ENCODE measurements at regions not wholly inside any gene's neighbourhood (a gene's known extent, or its start where the extent isn't known, plus 50 kb on each side); places are given as distances from the start of the nearest gene placed in this dataset.

DNA sequence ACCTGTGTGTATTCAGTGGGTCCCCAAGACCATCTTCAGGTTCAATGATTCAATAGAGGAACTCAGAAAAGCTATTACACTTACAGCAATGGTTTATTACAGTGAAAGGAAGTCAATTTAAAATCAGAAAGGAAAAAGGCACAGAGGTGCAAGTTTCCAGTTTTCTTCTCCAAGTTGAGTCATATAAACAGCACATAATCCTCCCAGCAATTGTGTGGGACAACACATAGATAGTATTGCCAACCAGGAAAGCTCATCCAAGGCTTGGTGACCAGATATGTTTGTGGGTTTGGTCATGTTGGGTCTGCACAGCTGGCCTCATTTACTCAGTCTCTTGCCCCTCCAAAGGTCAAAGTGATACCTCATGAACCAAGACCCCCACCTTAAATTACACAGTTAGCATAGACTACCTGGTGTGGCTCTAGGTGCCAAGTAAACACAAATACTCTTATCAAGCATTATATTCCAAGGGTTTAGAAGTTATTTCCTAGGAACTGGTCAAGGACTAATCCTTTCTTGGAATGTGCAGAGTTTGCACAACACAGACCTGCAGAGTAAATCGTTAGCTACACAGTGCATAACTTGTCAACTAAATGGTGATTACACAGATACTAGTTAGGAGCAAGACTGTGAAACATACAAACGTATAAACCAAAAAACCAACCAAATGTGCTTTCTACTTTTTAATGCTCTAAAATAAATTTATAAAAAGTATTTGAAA, 777.3 kb downstream of the PCDH18 start:
- DNase-seq (ENCODE audit: low spot score), result no peak

DNA sequence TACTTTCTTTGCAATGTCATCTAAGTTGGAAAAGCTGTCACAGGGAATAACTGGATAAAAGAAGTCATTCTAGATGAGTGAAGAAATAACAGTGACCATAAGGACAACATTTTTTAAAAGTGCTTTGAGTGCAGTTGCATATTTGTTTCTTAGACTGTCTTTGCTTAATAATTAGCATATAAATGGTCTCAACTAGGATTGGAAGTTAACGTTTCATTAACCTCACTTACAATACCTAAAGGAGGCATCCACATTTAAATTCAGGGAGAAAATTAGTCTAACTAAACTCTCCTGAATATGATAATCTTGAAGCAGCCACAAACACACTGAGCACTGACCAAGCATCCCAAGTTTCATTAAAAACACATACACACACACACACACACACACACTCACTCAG, 780.7 kb downstream of the PCDH18 start:
- no peak for DNase-seq (ENCODE audit: low spot score)

DNA sequence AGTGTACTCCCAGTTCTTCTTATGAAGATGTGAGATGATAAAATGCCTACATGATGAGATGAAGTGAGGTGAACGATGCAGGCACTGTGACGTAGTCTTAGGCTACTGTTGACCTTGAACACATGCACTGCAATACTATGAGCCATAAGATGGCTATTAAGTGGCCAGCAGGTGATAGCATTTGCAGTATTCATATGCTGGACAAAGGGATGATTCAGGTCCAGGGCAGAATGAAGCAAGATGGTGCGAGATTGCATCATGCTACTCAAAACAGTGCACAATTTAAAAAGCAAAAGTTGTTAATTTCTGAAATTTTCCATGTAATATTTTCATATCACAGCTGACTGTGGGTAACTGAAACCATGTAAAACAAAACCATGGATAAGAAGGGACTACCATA, 781.4 kb downstream of the PCDH18 start:
- no peak for DNase-seq (ENCODE audit: low spot score)

DNA sequence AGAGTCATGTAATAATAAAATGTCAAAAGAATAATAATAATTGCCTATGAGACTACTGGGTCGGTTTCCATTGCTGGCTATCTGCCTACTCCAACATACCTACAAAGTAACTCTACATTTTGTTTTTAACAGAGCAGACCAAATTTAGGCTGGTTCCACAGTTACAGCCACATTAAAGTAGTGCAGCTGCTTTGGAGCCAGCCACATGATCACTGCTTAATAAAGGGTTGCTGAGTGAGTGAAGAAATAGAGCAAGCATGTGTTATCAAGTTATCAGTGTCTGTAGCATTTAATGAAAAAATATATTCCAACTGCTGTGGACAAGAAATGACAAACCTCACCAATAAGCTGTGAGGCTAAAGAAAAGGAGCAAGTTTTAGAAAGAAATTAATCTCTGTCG, 782.3 kb downstream of the PCDH18 start:
- DNase-seq (ENCODE audit: low spot score), result no peak

DNA sequence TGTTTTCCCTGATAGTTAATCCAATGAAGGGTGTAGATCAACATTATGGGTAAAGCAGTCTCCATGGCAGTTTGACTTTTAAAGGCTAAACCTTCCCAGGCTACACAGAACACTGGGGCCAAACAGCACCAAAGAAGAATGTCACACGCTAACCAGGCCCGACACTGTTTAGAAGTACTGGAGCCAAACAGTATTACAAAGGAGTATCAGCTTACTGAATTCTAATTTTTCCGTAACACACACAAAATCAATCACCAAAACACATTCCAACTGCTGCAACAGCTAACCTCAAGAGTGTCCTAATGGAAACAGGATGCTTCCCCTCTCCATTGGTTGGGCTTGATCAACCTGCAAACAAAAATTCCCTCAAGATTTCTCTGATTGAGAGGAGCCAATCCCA, 783.5 kb downstream of the PCDH18 start:
- DNase-seq (ENCODE audit: low spot score), result no peak

DNA sequence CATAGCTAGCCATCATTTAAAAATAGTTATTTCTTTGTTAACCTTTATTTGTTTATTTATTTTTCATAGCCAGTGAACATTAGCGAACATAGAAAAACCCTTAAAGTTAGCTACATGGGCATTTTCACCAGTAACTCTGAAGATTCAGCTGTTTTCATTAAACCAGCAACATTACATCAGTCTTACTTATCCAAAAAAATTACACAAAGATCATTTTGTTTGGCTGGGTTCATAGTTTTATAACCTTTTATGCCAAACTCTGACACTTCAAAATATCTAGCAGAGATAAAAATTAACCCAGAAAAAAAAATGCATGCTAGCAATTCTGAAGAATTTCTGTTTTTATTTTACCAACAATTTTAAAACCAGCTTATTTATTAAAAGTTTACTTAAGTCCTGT, 784.1 kb downstream of the PCDH18 start:
- DNase-seq (ENCODE audit: low spot score), result no peak

DNA sequence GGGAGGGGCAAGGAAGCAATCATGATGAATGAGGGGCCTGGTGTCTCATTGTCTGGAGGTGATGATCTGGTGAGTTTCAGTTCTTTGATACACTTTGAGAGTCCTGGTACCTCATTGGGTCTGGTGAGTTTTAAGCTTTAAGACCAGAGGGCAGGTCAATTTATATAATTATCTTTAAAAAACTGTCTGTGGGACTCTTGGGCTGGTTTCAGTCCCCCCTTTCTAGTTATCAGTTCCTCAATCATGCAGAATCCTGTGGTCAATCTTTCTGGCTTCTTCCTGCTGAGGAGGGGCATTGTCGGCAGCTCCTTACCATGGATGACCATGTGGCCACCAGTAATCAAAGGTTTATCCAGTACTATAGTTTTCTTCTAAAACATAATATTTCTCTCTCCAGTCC, 789.1 kb downstream of the PCDH18 start:
- DNase-seq (ENCODE audit: low spot score), result no peak

DNA sequence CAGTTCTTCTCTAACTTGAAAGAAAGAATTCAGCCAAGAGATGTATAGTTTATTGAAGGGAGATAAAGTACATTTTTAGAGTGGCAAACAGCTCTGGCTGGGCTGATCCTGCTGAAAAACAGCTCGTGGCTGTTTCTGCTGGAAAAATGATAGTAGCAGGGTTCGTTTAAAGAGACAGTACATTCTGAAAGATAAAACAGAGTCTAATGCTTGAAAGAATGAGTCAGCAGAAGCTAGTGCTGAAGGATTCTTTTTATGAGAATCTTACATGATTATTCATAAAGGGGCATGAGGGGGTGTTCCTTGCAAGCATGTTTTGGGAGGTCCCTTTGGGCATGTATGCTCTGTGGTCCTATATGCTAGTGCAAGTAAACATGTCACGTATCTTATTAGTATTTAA, 790.0 kb downstream of the PCDH18 start:
- DNase-seq (ENCODE audit: low spot score), result peak; percentile 29

DNA sequence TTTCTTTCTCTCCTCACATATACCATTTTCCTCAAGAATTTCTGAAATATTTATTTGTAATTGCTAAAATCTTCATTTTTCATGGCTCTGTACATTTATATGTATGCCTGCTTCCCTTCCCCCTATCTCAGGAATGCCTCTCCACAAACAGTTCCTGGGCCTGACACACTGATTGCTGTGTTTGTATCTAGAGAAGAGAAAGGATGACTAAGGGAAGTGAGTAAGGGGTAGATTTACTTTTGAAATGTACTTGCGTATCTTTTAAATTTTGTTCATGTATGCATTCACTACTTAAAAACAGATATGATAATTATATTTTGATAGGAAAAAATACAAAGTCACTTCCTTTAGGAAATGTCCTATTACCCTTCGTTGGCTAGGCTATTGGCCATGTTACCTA, 790.8 kb downstream of the PCDH18 start:
- DNase-seq (ENCODE audit: low spot score), result peak; percentile 9

DNA sequence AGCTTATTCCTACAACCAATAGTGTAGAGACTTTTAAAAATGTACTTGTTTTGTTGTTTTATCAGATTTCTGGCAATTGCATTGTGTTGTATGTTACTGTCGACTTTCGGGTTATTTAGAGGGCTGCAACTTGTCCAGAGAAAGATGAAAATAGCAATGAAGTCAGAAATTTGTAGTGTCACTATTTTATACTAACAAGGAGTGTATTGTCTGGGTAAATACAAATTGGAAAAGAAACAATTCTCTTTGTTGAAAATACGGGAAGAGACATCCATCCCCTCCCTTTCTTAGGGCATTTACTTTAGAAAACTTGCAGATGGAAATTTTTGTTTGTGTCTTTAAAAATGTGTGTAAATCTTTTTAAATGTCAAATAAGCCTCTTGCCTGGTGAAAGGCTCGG, 792.0 kb downstream of the PCDH18 start:
- DNase-seq (ENCODE audit: low spot score), result no peak

DNA sequence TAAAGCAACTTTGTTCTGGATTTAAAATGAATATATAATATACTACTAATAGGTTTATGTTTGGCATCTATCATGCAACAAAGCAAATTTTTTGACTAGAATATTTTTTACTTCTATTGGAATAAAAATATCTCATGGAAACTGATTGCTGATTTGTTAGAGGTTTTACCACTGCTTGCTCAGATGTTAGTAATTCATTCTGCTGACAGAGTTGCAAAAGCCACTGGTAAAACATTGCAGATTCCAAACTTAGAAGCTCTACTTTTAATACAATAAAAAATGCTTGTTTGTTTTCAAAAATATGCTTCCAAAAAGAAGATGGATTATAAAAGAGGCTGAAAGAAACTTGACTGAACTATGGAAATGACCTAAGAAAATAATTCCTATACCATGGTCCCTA, 795.2 kb downstream of the PCDH18 start:
- DNase-seq (ENCODE audit: low spot score), result no peak

DNA sequence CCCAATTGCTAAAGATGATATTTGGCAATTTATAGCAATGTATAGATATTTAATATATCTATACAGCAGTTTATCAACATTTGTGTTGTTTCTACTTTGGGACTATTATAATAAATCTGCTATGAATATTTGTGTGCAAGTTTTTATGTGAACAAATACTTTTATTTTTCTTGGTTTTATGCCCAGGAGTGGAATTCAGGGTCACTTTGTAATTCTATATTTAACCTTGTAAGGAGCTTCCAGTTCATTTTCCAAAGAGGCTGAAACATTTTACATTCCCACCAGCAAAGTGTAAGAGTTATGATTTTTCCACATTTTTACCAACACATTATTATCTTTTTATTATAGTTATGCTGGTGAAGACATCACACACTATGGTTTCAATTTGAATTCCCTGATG, 801.3 kb downstream of the PCDH18 start:
- DNase-seq (ENCODE audit: low spot score), result no peak

DNA sequence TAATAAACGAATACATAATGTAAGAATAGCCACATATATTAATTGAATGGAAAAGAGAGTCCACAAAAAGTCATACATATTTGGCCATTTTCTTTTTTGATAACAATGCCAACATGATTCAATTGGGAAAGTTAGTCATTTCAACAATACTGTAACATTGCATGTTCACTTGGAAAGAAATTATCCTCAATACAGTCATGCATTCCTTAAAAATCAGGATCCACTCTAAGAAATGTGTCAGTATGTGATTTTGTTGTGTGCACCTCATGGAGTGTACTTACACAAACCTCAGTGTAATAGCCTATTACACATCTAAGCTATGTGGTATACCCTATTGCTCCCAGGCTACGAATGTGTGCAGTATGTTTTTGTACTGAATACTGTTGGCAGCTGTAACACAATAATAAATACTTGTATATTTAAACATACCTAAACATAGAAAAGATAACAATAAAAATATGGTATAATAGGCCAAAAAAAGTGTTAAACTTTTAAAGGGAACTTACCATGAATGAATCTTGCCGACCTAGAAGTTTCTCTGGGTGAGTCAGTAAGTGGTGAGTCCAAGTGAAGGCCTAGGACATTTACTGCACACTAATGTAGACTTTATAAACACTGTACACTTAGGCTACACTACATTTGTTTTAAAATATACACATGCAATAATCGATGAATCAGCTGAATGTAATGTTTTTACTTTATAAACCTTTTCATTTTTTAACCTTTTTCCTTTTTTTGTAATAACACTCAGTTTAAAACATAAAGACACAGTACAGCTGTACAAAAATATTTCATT, 806.8 kb downstream of the PCDH18 start:
- no peak for DNase-seq (ENCODE audit: low spot score)

DNA sequence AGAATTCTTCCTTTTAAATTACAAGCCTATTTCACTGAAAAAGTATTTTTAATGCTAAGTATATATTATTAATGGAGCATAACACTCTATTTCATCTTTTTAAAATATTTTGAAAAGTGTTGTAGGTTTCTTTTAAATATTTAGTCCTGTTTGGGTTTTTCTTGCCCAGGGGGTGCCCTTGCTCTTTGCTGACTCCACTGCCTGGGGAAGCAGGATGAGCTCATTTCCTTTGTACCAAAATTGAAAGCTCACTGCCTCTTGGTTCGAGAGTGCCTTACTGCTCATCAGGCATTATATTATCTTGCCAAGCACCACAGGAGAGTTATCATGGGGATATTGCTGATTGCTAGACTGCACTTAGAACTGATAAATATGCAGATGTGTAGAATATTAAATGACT, 819.2 kb downstream of the PCDH18 start:
- peak; percentile 45 for DNase-seq (ENCODE audit: low spot score)

DNA sequence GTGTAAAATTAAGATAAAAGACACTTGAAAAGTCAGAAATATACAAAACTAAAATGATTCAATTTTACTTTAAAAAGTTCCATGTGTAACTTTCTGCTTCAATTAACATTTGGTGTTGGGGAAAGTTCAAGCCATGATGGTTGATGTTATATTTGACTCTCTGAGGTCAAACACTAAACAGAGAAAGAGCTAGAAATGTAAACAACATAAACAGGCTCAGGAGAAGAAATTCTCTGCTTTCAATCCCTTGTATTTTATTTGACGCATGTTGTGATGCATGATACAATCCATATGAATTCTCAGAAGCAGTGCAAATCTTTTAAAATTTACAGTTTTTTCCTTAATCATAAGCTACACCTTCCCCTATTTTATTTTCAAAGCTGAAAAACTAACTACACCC, 822.4 kb downstream of the PCDH18 start:
- no peak for DNase-seq (ENCODE audit: low spot score)

DNA sequence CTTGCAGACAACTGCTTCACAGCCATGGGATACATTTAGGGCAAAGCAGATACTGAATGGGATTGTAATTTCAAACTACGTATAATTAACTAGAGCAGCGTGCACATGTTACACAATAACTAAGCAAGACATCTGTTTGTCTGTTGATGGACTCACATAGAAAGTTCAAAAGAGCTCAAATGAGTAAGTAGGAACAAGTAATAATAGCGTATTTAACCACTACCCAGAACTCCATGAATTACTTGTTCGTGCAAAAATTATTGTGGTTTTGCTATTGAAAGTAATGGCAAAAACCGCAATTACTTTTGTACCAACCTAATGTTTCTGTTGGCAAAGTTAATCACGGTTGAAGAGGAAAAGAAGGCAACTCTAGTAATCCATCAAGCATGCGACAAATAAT, 825.4 kb downstream of the PCDH18 start:
- peak; percentile 67 for DNase-seq (ENCODE audit: low spot score)

DNA sequence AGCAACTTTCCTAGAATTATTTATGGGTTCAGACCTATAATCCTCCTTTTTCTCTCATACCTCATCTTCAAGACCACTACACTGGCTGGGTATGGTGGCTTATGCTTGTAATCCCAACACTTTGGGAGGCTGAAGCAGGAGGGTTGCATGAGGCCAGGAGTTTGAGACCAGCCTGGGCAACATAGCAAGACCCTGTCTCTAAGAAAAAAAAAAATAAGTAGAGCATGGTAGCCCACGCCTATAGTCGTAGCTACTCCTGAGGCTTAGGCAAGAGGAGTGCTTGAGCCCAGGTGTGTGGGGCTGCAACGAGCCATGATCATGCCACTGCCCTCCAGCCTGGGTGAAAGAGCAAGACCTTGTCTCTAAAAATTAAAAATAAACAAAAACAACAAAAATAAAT, 832.4 kb downstream of the PCDH18 start:
- DNase-seq (ENCODE audit: low spot score), result no peak

DNA sequence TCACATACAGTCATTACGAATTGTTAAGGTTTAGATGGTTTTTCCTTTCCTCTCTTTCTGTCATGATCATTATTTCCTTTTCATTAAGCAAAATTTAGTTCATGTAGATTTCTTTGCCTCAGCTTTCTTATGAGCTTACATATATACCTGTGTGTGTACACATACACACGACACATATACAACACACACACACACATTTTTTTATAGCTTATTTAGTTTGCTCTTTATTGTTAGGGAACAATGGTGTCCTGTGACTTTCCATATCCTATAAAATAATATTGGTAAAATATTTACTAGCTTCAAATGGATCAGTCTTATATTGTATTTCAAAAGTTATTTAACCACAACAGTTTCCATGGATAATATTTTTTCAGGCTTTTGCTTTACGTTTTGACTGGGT, 840.7 kb downstream of the PCDH18 start:
- DNase-seq (ENCODE audit: low spot score), result no peak

DNA sequence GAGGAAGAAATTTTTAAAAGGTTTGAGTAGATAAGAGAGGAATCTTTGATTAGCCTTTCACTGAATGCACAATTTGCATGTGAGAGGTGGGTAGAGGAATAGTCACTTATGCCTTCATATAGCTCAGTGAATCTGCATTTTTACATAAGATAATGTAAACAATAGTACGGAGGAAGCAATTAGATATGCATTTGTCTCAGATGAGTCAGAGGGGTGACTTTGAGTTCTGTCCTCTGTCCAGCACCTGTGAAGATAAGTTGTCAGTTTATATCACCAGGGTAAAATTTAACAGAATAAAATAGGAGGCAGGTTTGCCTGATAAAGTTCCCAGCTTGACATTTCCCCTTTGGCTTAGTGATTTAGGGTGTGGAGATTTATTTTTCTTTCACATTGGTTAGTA, 841.9 kb downstream of the PCDH18 start:
- DNase-seq (ENCODE audit: low spot score), result no peak

DNA sequence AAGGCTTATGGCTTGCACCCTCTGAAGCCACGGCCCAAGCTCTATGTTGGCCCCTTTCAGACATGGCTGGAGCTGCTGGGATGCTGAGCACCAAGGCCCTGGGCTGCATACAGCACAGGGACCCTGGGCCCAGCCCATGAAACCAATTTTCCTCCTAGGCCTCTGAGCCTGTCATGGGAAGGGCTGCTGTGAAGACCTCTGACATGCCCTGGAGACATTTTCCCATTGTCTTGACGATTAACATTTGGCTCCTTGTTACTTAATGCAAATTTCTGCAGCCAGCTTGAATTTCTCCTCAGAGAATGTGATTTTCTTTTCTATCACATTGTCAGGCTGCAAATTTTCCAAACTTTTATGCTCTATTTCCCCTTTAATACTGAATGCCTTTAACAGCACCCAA, 844.7 kb downstream of the PCDH18 start:
- DNase-seq (ENCODE audit: low spot score), result no peak

DNA sequence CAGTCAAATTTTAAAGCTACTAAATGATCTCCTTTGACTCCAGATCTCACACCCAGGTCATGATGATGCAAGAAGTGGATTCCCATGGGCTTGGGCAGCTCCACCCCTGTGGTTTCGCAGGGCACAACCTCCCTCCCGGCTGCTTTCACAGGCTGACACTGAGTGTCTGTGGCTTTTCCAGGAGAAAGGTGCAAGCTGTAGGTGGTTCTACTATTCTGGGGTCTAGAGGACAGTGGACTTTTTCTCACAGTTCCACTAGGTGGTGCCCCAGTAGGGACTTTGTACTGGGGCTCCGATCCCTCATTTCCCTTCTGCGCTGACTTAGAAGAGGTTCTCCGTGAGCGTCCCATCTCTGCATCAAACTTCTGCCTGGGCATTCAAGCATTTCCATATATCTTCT, 845.2 kb downstream of the PCDH18 start:
- peak; percentile 3 for DNase-seq (ENCODE audit: low spot score)

DNA sequence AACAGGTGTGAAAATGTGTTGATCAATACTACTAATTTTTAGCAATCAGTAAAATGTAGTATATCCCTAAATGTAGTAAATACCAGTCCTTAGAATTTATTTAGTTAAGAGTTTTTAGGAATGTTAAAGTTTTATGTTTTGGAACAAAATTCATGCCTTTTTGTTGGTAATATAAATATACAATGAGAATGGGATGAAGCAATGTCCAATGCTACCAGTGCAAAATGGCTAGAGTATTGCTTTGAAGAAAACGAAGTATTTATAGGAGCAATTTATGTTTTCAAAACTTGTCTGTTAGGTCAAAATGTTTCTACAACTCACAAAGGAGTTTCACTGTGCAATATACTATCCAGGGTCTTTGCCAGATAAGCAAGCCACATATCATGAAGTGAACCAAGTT, 851.5 kb downstream of the PCDH18 start:
- no peak for DNase-seq (ENCODE audit: low spot score)

DNA sequence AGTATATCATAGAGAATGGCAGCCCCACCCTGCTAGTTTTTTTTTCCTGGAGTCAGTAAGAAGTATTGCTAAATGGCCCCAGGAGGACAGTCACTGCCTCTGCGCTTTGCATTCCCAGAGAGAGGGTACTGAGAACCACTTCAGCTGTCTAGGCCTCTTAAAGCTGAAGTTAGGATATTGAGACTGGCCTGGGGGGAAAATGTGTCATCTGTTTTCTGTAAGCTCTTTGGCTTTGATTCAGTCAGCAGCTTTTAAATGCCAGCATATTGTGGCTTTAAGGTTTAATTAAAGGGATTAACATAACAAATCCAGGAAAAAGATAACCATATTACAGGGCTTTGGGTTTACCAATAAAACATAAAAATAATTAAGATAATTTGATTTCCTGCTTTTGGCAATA, 852.0 kb downstream of the PCDH18 start:
- peak; percentile 42 for DNase-seq (ENCODE audit: low spot score)

DNA sequence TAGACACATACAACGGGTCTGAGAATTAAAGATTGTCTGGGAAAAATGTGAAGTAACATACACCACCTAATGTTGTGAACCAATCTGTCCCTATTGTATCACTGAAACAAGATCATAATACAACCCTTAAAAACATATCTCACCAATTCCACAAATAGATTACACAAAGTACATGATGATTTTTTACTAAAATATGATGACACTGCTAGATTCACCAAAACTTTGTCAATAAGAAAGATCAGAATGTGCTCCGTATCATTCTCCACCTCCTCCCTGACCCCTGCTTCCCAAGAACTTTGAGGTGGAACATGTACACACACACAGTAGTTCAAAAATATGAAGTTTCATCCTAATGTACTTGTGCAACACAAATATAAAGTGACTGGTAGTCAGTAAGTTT, 862.0 kb downstream of the PCDH18 start:
- DNase-seq (ENCODE audit: low spot score), result no peak

All from H4 (cell line).